ENCODE measurements at regions not wholly inside any gene's neighbourhood (a gene's known extent, or its start where the extent isn't known, plus 50 kb on each side); places are given as distances from the start of the nearest gene placed in this dataset.

DNA sequence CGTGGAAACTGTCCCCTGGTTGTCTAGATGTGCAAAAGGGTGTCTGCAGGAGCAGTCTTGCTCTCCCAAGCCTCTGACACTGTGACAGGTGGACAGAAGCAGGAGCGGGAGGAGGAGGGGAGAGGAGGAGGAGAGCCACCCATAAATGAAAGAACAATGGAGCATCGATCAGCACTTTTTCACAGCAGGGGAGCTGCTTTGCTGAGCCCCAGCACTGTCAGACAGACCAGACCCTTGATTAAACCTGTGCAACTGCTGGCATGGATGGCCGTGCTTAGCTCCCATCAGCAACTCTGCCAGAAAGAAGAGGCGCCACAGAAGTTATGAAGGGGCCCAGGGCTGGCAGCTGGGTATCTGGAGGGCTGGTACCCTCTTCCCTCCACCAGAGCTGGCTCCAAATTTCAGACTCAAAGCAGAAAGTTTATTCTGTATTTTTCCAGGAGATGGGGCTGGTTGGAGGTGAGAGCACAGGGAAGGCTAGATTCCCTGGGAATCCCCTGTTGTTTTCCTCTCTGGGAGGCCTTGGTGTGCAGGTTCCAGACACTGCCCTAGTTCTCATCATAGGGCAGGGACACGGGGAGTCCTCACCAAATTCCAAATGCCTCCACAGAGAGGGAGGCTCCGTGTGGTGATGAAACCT, 1192.2 kb downstream of the UQCRFS1 start:
- Histone ChIP-seq H4K5ac (ENCODE audit: insufficient read length, low read depth, low read length) (no peak overlapping the region), H2BK5ac (ENCODE audit: insufficient read length, low read length) (no peak overlapping the region), H3K27ac (ENCODE audit: insufficient read length, low read depth, low read length) (no peak overlapping the region), H3K9ac (ENCODE audit: extremely low read depth, insufficient read length, low read length) (no peak overlapping the region), H3K27me3 (ENCODE audit: insufficient read depth, low read length) (peaks cover 2% of the 10 kb centered on the region; the same call in 1 of the 2 replicates), H4K91ac (ENCODE audit: insufficient read length, low read depth, low read length) (no peak overlapping the region), H3K4me2 (ENCODE audit: insufficient read depth, insufficient read length, low read length) (no peak overlapping the region), H3K4me1 (ENCODE audit: insufficient read depth, low read length) (no peaks in the 10 kb centered on the region; the same call in 1 of the 2 replicates), H2BK15ac (ENCODE audit: low read depth, low read length) (no peak overlapping the region), H3K79me1 (ENCODE audit: insufficient read depth, low read depth, low read length, poor library complexity, severe bottlenecking) (no peaks in the 10 kb centered on the region), H3K4ac (ENCODE audit: low read depth, low read length) (no peak overlapping the region), H4K8ac (replicated peaks; ENCODE audit: insufficient read length, low read depth, low read length) (no peak overlapping the region), H2AK5ac (ENCODE audit: insufficient read length, low read length) (no peak overlapping the region), H3K14ac (ENCODE audit: insufficient read depth, low read length) (0 out of 2 replicates have a peak overlapping the region, but pooled peaks have one; percentile 42), H2BK12ac (ENCODE audit: insufficient read length, low read depth, low read length) (no peak overlapping the region), H2BK20ac (ENCODE audit: low read depth, low read length, poor library complexity, severe bottlenecking) (no peak overlapping the region), H3K9me3 (ENCODE audit: control insufficient read depth, low read depth, low read length) (no peaks in the 10 kb centered on the region), H3K56ac (ENCODE audit: insufficient read length, low read depth, low read length) (no peak overlapping the region), H3T11ph (ENCODE audit: low read length) (no peak overlapping the region), H2AFZ (ENCODE audit: low read length) (no peak overlapping the region), H3K18ac (ENCODE audit: insufficient read length, low read depth, low read length) (no peak overlapping the region), H2BK120ac (ENCODE audit: low read depth, low read length, poor library complexity, severe bottlenecking) (no peak overlapping the region), H3K79me2 (ENCODE audit: insufficient read depth, low read length) (no peaks in the 10 kb centered on the region), H3K23me2 (ENCODE audit: insufficient read length, low read depth, low read length, poor library complexity, severe bottlenecking) (peaks cover 3% of the 10 kb centered on the region), H4K20me1 (ENCODE audit: control insufficient read depth, insufficient read depth, insufficient read length) (no peaks in the 10 kb centered on the region), H3K23ac (ENCODE audit: insufficient read length, low read depth, low read length) (no peak overlapping the region)
- H3K27me3 Mint-ChIP-seq (ENCODE audit: low read depth), result no peaks in the 10 kb centered on the region
- no peaks in the 10 kb centered on the region; a peak in 1 of 7 replicates for H3K36me3 Mint-ChIP-seq (ENCODE audit: insufficient read depth in 1 of 3, low read depth in 3 of 3)
- H3K4me3 Mint-ChIP-seq, result no peak overlapping the region; a peak in 1 of 5 replicates
- H3K9me3 Mint-ChIP-seq, result peaks cover 0 to 3% of the 10 kb centered on the region in 2 experiments; a peak in 2 of 5 replicates
- WGBS (ENCODE audit: extremely low coverage, insufficient read length, low lambda C conversion rate), result no CpG with 5 or more reads among the region's 7 CpGs
- H3K4me1 Mint-ChIP-seq, result peaks cover 25% of the 10 kb centered on the region in 2 experiments
- no peak for DNase-seq
- H3K27ac Mint-ChIP-seq, result no peak overlapping the region
- TF ChIP-seq, protein P1, sequence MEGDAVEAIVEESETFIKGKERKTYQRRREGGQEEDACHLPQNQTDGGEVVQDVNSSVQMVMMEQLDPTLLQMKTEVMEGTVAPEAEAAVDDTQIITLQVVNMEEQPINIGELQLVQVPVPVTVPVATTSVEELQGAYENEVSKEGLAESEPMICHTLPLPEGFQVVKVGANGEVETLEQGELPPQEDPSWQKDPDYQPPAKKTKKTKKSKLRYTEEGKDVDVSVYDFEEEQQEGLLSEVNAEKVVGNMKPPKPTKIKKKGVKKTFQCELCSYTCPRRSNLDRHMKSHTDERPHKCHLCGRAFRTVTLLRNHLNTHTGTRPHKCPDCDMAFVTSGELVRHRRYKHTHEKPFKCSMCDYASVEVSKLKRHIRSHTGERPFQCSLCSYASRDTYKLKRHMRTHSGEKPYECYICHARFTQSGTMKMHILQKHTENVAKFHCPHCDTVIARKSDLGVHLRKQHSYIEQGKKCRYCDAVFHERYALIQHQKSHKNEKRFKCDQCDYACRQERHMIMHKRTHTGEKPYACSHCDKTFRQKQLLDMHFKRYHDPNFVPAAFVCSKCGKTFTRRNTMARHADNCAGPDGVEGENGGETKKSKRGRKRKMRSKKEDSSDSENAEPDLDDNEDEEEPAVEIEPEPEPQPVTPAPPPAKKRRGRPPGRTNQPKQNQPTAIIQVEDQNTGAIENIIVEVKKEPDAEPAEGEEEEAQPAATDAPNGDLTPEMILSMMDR (conservative IDR thresholded peaks at IDR 0.05), result no peak
